Tibial artery (tissue), 4 donors: ENCODE measurements at regions not wholly inside any gene's neighbourhood (a gene's known extent, or its start where the extent isn't known, plus 50 kb on each side); places are given as distances from the start of the nearest gene placed in this dataset.

Source experiments
- DNase-seq, 2 donors: peaks; one replicate each; pipeline ENCODE4 v3.0.0-alpha.2; 2019
- H3K27ac ChIP-seq, 2 donors: fragments of 200-600 bp; sonication (generic) in 1 of 2; 1 replicate in 1 of 2; 2 replicates in 1 of 2; pipeline ENCODE4 v1.5.1; 2018 to 2019; ENCODE audit warnings: mild to moderate bottlenecking in 1 of 2
- H3K27me3 ChIP-seq, 2 donors: fragments of 200-600 bp; sonication (generic) in 1 of 2; one replicate each; pipeline versions ENCODE4 v1.5.1 to v1.6.0; 2016 to 2019
- H3K36me3 ChIP-seq, 3 donors: fragments of 200-600 bp; sonication (generic) in 2 of 3; one replicate each; pipeline ENCODE4 v1.5.1; 2016 to 2019; ENCODE audit warnings: mild to moderate bottlenecking in 2 of 3
- H3K4me1 ChIP-seq, 4 donors: fragments of 200-600 bp; sonication (generic) in 2 of 4; 1 replicate in 3 of 4; 2 replicates in 1 of 4; pipeline ENCODE4 v1.5.1; 2016 to 2019
- H3K4me3 ChIP-seq, 2 donors: fragments of 200-600 bp; sonication (generic) in 1 of 2; 1 replicate in 1 of 2; 2 replicates in 1 of 2; pipeline ENCODE4 v1.5.1; 2018 to 2019; ENCODE audit warnings: mild to moderate bottlenecking in 2 of 2
- H3K9me3 ChIP-seq, 3 donors: fragments of 200-600 bp; sonication (generic) in 1 of 3; one replicate each; pipeline ENCODE4 v1.5.1; 2016 to 2019
- intact Hi-C: fragments of 100-400 bp; cut with DNase I; formaldehyde crosslinking; loops from one replicate; pipeline ENCODE4 v1.15.0; 2023; ENCODE audit warnings: low total_unique reads
- TF ChIP-seq, protein P1 (sequence below), 2 experiments: fragments of 200-600 bp in 1 of 2; fragments of 450-650 bp in 1 of 2; IDR thresholded peaks; one replicate each; pipeline ENCODE4 v1.5.1; 2017 to 2019; ENCODE audit warnings: antibody characterized with exemption in 2 of 2, mild to moderate bottlenecking in 1 of 2, moderate library complexity in 1 of 2

DNA sequence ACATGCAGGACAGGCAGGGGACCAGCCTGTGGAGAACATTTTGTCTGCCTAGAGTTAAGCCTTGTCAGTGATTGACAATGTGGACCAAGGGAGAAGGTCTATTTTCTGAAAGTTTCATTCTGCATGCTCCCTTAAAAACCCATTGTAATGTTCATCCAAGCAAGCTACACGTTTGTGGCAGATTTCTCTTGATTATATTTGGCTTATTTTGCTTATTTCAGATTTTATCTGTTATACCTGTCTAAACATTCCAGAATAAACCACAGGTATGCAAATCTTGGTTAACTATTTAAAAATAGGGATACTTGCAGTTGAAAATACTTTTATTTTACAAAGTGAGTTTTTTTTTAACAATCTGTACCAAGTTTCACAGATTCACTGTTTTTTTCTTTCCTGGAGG lies 78.2 kb upstream of the F3 start:
- Histone ChIP-seq H3K27me3 (no peaks in the 10 kb centered on the region), H3K4me1 (peaks cover 0 to 8% (median 0%) of the 10 kb centered on the region in 4 donors), H3K9me3 (no peaks in the 10 kb centered on the region), H3K36me3 (no peaks in the 10 kb centered on the region), H3K4me3 (no peak overlapping the region), H3K27ac (no peak overlapping the region)
- TF ChIP-seq, protein P1, sequence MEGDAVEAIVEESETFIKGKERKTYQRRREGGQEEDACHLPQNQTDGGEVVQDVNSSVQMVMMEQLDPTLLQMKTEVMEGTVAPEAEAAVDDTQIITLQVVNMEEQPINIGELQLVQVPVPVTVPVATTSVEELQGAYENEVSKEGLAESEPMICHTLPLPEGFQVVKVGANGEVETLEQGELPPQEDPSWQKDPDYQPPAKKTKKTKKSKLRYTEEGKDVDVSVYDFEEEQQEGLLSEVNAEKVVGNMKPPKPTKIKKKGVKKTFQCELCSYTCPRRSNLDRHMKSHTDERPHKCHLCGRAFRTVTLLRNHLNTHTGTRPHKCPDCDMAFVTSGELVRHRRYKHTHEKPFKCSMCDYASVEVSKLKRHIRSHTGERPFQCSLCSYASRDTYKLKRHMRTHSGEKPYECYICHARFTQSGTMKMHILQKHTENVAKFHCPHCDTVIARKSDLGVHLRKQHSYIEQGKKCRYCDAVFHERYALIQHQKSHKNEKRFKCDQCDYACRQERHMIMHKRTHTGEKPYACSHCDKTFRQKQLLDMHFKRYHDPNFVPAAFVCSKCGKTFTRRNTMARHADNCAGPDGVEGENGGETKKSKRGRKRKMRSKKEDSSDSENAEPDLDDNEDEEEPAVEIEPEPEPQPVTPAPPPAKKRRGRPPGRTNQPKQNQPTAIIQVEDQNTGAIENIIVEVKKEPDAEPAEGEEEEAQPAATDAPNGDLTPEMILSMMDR (IDR thresholded peaks at IDR 0.05): no peak
- intact Hi-C loops: no loop called here
- DNase-seq: no peak

DNA sequence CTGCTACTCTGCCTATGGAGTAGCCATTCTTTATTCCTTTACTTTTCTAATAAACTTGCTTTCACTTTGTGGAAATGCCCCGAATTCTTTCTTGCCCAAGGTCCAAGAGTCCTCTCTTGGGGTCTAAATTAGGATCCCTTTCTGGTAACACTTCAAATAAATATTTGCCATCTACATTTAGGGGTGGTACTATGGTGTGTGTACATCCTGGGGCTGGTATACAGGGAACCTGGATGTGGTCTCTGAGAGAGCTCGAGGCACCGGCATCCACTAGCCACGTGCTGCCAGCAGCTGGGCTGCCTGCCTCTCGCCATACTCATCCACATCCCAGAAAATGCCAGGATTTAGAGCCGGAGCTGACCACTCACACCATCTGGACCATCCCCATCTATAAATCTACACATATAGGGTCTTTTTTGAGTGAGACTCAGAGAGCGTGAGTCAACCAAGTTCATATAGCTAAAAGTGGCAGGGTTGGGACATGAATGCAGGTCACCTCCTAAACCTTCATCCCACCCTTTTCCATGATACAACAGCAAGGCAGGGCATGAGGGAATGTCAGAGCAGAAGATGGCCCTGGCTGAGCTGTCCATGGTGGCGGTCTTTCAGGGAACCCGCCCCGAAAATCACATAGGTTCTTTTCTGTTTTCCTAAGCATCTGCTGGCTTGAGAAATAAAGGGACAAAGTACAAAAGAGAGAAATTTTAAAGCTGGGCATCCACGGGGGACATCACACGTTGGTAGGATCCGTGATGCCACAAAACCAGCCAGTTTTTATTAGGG lies 76.6 kb upstream of the F3 start:
- H3K9me3 ChIP-seq: no peaks in the 10 kb centered on the region
- H3K27ac ChIP-seq: no peak overlapping the region
- H3K4me1 ChIP-seq: peaks cover 0 to 8% (median 1%) of the 10 kb centered on the region in 4 donors
- H3K27me3 ChIP-seq: no peaks in the 10 kb centered on the region
- H3K4me3 ChIP-seq: no peak overlapping the region
- intact Hi-C loops: no loop called here
- H3K36me3 ChIP-seq: no peaks in the 10 kb centered on the region
- TF ChIP-seq, protein P1 (IDR thresholded peaks at IDR 0.05): no peak
- no peak for DNase-seq

DNA sequence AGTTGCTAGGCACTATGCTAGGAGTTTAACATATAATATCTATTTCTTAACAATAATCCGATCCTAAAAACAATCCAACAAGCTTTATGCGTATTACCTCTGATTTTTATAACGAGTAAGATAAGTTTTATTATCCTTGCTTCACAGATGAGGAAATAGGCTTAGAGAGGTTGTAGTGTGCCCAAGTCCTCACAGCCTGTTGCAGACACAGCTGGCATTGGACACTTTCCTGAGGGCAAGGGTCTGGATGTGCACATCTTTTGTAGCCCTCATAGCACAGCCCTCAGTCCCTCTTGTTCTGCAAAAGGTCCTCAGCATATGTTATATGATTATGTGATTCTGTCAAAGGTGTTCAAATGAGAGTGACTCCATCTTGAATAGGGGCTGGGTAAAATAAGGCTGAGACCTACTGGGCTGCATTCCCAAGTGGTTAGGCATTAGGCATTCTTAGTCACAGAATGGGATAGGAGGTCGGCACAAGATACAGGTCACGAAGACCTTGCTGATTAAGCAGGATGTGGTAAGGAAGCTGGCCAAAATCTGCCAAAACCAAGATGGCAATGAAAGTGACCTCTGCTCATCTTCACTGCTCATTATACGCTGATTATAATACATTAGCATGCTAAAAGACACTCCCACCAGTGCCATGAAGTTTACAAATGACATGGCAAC lies 75.7 kb upstream of the F3 start:
- H3K27ac ChIP-seq: no peak overlapping the region
- peaks cover 0 to 8% (median 3%) of the 10 kb centered on the region in 4 donors for H3K4me1 ChIP-seq
- H3K27me3 ChIP-seq: no peaks in the 10 kb centered on the region
- intact Hi-C loops: no loop called here
- H3K36me3 ChIP-seq: no peaks in the 10 kb centered on the region
- no peak overlapping the region for H3K4me3 ChIP-seq
- no peak for DNase-seq
- H3K9me3 ChIP-seq: no peaks in the 10 kb centered on the region
- TF ChIP-seq, protein P1 (IDR thresholded peaks at IDR 0.05): no peak

DNA sequence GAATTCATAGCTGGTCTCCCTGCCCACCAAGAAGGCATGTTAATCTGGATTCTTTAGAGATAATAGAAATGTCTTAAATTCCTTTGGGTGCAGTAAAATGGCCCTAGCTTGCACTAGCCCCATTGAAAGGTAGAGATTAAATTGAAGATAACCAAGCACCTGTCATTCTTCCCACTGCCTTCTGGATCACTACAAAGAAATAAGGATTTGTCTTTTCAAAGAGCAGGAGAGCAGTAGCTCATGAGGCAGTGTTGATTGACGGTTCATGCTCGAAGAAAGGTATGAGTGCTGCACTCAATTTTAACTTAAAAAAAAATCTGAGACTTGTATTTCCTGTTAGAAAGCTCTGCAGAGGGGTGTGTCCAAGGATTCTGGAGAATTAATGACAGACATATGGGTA lies 74.9 kb upstream of the F3 start:
- TF ChIP-seq, protein P1 (IDR thresholded peaks at IDR 0.05): no peak
- no peaks in the 10 kb centered on the region for H3K9me3 ChIP-seq
- no peaks in the 10 kb centered on the region for H3K36me3 ChIP-seq
- no peaks in the 10 kb centered on the region for H3K27me3 ChIP-seq
- H3K4me1 ChIP-seq: peaks cover 0 to 7% (median 4%) of the 10 kb centered on the region in 4 donors
- no peak overlapping the region for H3K4me3 ChIP-seq
- intact Hi-C loops: no loop called here
- no peak for DNase-seq
- H3K27ac ChIP-seq: no peak overlapping the region

DNA sequence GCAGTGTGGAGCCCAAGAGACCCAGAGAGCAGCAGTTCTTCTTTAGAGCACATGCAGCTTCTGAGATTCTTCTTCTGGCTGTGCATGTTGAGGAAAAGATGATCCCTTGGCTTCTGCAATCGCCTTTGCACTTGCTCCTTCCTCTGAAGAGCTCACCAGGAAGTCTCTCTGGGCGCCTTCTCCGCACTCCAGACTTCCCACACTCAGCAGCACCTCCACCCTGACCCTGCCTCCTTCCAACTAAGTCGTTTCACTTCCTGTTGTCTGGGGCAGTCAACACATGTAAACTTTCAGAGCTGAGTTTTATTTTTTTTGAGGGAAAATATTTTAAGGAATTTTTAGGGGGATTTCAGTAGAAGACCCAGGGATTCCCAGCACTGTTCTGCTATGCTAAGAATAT lies 73.4 kb upstream of the F3 start:
- no peaks in the 10 kb centered on the region for H3K27me3 ChIP-seq
- no peak for DNase-seq
- H3K4me1 ChIP-seq: peaks cover 0 to 5% (median 1%) of the 10 kb centered on the region in 4 donors
- no peaks in the 10 kb centered on the region for H3K36me3 ChIP-seq
- TF ChIP-seq, protein P1 (IDR thresholded peaks at IDR 0.05): no peak
- no peaks in the 10 kb centered on the region for H3K9me3 ChIP-seq
- H3K27ac ChIP-seq: no peak overlapping the region
- no peak overlapping the region for H3K4me3 ChIP-seq
- intact Hi-C loops: no loop called here
